ENCODE measurements at regions not wholly inside any gene's neighbourhood (a gene's known extent, or its start where the extent isn't known, plus 50 kb on each side); places are given as distances from the start of the nearest gene placed in this dataset.
A peak's percentile ranks its signal among the peaks of the same experiment; 100 is the strongest.
"Not testable (repeated sequence)": the region's sequence is repeated elsewhere in the genome, so short reads cannot be mapped to it uniquely, and the experiment has no call there.

DNA sequence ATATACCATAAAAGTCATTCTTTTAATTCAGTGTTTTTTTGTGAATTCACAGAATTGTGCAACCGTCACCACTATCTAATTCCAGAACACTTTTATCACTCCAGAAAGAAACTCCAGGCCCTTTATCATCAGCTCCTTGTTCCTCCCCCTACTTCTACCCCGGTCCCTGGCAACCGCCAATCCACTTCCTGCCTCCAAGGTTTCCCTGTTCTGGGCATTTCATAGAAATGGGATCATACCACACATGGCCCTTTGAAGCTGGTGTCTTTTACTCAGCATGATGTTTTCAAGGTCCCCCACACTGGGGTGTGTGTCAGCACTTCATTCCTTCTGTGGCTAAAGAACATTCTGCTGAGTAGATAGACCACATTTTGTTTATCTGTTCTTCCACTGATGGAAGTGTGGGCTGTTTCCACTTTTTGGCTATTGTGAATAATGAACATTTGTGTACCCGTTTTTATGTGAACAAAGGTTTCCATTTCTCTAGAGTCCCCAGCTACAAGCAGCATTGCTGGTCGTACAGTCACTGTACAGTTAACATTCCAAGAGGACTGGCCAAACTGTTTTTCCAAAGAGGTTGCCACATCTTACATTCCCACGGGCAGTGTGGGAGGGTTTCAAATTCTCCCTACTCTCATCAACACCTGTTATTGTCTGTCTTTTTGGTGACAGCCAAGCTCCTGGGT is 75.8 kb upstream of the ZNF469 start:
- no peak overlapping the region for H3K4me3 ChIP-seq (ENCODE audit: low read depth, low read length)
- ChIA-PET POLR2A (interaction anchor here (0.9 to 1.4 kb wide), 4 partner anchors 9 to 76 kb away, joined by 3 to 13 read pairs (median 5); partner anchors contain the start of gene ZNF469), CTCF (interaction anchor here (1.0 to 1.2 kb wide), 2 partner anchors 10 to 20 kb away, joined by 3 to 4 read pairs; no protein-coding TSS in a partner anchor)
- TF ChIP-seq, protein P1, sequence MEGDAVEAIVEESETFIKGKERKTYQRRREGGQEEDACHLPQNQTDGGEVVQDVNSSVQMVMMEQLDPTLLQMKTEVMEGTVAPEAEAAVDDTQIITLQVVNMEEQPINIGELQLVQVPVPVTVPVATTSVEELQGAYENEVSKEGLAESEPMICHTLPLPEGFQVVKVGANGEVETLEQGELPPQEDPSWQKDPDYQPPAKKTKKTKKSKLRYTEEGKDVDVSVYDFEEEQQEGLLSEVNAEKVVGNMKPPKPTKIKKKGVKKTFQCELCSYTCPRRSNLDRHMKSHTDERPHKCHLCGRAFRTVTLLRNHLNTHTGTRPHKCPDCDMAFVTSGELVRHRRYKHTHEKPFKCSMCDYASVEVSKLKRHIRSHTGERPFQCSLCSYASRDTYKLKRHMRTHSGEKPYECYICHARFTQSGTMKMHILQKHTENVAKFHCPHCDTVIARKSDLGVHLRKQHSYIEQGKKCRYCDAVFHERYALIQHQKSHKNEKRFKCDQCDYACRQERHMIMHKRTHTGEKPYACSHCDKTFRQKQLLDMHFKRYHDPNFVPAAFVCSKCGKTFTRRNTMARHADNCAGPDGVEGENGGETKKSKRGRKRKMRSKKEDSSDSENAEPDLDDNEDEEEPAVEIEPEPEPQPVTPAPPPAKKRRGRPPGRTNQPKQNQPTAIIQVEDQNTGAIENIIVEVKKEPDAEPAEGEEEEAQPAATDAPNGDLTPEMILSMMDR (IDR thresholded peaks at IDR 0.05; ENCODE audit: insufficient read depth, low read length, missing control alignments) = no peak
- DNase-seq (ENCODE audit: low read depth, low spot score) = peak; percentile 92

DNA sequence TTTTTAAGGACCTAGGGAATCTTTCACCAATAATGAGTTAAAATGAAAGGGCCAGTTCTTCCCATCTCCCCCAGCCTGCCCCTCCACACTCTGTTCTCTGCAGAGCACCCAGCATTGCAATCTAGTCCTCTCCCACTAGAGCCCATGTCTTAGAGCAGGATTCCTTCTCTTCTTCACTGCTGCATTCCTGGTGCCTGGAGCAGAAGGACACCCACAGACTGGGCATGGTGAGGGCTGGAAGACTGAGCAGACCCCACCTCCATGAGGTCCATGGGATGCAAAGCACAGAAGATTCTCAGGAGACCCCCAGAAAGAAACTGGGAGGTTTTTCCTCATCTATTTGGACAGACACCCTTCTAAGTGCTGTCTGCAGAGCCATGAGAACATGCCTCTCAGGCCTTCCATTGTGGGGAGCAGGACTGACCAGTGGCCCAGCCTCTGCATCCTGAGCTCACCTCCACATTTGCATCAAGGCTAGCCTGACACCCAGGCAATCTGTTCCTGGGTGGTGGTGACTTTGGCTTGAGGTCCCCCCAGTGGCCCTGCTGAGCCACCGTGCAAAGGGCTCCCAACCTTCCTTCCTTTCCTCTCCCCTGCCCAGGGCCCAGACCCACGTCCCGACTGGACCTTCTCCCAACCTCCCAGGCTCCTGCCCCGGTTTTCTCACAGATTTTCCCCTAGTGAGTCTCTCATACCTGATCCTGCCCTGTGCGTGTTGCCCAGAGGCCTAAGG is 74.2 kb upstream of the ZNF469 start:
- no peak for DNase-seq (ENCODE audit: low read depth, low spot score)
- TF ChIP-seq, protein P1 (IDR thresholded peaks at IDR 0.05; ENCODE audit: insufficient read depth, low read length, missing control alignments) = peak; percentile 4
- no peak overlapping the region for H3K4me3 ChIP-seq (ENCODE audit: low read depth, low read length)
- POLR2A ChIA-PET = no interaction called here
- CTCF ChIA-PET = no interaction called here

DNA sequence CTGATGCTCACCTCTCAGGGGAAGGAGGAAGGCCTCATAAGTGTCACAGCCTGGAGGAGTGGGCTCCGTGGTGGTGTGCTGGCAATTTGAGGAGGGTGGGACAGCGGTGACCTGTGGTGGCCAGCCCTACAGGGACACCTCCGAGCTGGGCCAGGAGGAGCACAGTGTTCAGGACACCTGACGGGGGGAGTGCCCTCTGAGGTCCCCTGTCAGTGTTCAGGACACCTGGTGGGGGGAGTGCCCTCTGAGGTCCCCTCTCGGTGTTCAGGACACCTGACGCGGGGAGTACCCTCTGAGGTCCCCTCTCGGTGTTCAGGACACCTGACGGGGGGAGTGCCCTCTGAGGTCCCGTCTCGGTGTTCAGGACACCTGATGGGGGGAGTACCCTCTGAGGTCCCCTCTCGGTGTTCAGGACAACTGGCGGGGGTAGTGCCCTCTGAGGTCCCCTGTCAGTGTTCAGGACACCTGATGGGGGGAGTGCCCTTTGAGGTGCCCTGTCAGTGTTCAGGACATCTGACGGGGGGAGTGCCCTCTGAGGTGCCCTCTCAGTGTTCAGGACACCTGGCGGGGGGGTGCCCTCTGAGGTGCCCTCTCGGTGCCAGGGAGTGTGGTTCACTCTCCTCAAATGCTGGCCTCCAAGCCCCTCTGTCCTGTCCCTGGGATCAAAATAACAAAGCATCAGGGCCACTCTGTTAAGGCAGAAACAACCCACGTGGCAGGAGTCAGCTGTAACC is 73.4 kb upstream of the ZNF469 start:
- TF ChIP-seq, protein P1 (IDR thresholded peaks at IDR 0.05; ENCODE audit: insufficient read depth, low read length, missing control alignments) = no peak

GRCh38 chr16:88309908-88310265 is 72.9 kb upstream of the ZNF469 start:
- TF ChIP-seq, protein P1 (IDR thresholded peaks at IDR 0.05; ENCODE audit: insufficient read depth, low read length, missing control alignments) = no peak
- POLR2A ChIA-PET = no interaction called here
- no peak for DNase-seq (ENCODE audit: low read depth, low spot score)
- H3K4me3 ChIP-seq (ENCODE audit: low read depth, low read length) = no peak overlapping the region
- CTCF ChIA-PET = no interaction called here

More for the DNA sequence above, 73.4 kb upstream of the ZNF469 start:
- no peak overlapping the region for H3K4me3 ChIP-seq (ENCODE audit: low read depth, low read length)
- ChIA-PET CTCF (no interaction called here), POLR2A (no interaction called here)
- DNase-seq (ENCODE audit: low read depth, low spot score) = no peak

GRCh38 chr16:88310796-88311605 is 71.8 kb upstream of the ZNF469 start:
- CTCF ChIA-PET = no interaction called here

GRCh38 chr16:88311860-88312259 is 70.9 kb upstream of the ZNF469 start:
- DNase-seq (ENCODE audit: low read depth, low spot score); H3K4me3 ChIP-seq (ENCODE audit: low read depth, low read length); CTCF ChIA-PET; POLR2A ChIA-PET: not testable (repeated sequence)

More at GRCh38 chr16:88310796-88311605, 71.8 kb upstream of the ZNF469 start:
- H3K4me3 ChIP-seq (ENCODE audit: low read depth, low read length) = no peak overlapping the region
- TF ChIP-seq, protein P1 (IDR thresholded peaks at IDR 0.05; ENCODE audit: insufficient read depth, low read length, missing control alignments) = no peak
- DNase-seq (ENCODE audit: low read depth, low spot score) = no peak
- POLR2A ChIA-PET = no interaction called here

Data from AG04449 (cell line).